T-cell (primary cell): ENCODE measurements at regions not wholly inside any gene's neighbourhood (a gene's known extent, or its start where the extent isn't known, plus 50 kb on each side); places are given as distances from the start of the nearest gene placed in this dataset.

Experiments
- ATAC-seq, 4 experiments: fragments of 200-7000 bp in 3 of 4; fragments of 150-1000 bp in 1 of 4; cut with Tn5 transposase; replicated peaks in 1 of 4; 1 replicate in 3 of 4; 2 replicates in 1 of 4; pipeline ENCODE4 v1.10.0; 2021; ENCODE audit warnings: moderate library complexity in 3 of 4, mild to moderate bottlenecking in 2 of 4, moderate number of reproducible peaks in 1 of 4
- CTCF ChIA-PET, 2 donors: fragments of 300-600 bp; sonication (Branson Sonifier 250); formaldehyde crosslinking; loops; one replicate each; lab custom pipeline; 2022; ENCODE audit warnings: antibody characterized with exemption in 2 of 2; lab: Charles Lee
- POLR2A ChIA-PET, 2 donors: fragments of 300-600 bp; sonication (Branson Sonifier 250); formaldehyde crosslinking; loops; one replicate each; lab custom pipeline; 2022; ENCODE audit warnings: antibody characterized with exemption in 2 of 2; lab: Charles Lee
- DNase-seq, 35 experiments: peaks; one replicate each; pipeline versions ENCODE4 v3.0.0 to v3.0.0-alpha.2; 2013 to 2023
- H3K27ac ChIP-seq: one replicate; pipeline ENCODE4 v1.5.1; 2013; ENCODE audit warnings: low read length
- H3K27me3 ChIP-seq, 2 experiments: replicated peaks in 1 of 2; 1 replicate in 1 of 2; 2 replicates in 1 of 2; pipeline versions ENCODE4 v1.6.1 to v1.7.0; 2013; ENCODE audit warnings: low read length in 1 of 2, mixed read lengths in 1 of 2; ENCODE audit not compliant: control insufficient read depth in 2 of 2, insufficient read depth in 2 of 2; ENCODE audit errors: extremely low read depth in 1 of 2
- H3K36me3 ChIP-seq, 2 donors: 1 replicate in 1 of 2; 2 replicates in 1 of 2; pipeline versions ENCODE4 v1.6.1 to v1.7.0; 2013; ENCODE audit warnings: low read length in 1 of 2; ENCODE audit not compliant: control insufficient read depth in 2 of 2, insufficient read depth in 1 of 2; ENCODE audit errors: extremely low read depth in 1 of 2
- H3K4me1 ChIP-seq, 2 experiments: 1 replicate in 1 of 2; 2 replicates in 1 of 2; pipeline versions ENCODE4 v1.6.1 to v1.7.0; 2013; ENCODE audit warnings: low read length in 2 of 2, mixed read lengths in 1 of 2; ENCODE audit not compliant: insufficient read depth in 2 of 2, control insufficient read depth in 1 of 2; ENCODE audit errors: extremely low read depth in 1 of 2
- H3K4me3 ChIP-seq, 2 donors: 1 replicate in 1 of 2; 2 replicates in 1 of 2; pipeline versions ENCODE4 v1.5.1 to v1.7.0; 2013; ENCODE audit warnings: mild to moderate bottlenecking in 2 of 2, low read length in 1 of 2, moderate library complexity in 1 of 2; ENCODE audit not compliant: control insufficient read depth in 1 of 2; ENCODE audit errors: extremely low read depth in 1 of 2
- H3K9me3 ChIP-seq: 2 replicates; pipeline ENCODE4 v1.7.0; 2013
- H3K27ac Mint-ChIP-seq, 2 donors: one replicate each; pipeline ENCODE4 v1.8.0; 2020 to 2021; ENCODE audit warnings: mild to moderate bottlenecking in 2 of 2, mixed read lengths in 2 of 2
- H3K27me3 Mint-ChIP-seq, 2 donors: one replicate each; pipeline ENCODE4 v1.8.0; 2021 to 2022; ENCODE audit warnings: mixed read lengths in 2 of 2
- H3K36me3 Mint-ChIP-seq: one replicate; pipeline ENCODE4 v1.8.0; 2021; ENCODE audit warnings: mixed read lengths
- H3K4me1 Mint-ChIP-seq, 3 donors: one replicate each; pipeline ENCODE4 v1.8.0; 2020 to 2022; ENCODE audit warnings: mixed read lengths in 3 of 3, mild to moderate bottlenecking in 1 of 3
- H3K4me3 Mint-ChIP-seq, 3 donors: one replicate each; pipeline ENCODE4 v1.8.0; 2020 to 2022; ENCODE audit warnings: mild to moderate bottlenecking in 3 of 3, mixed read lengths in 3 of 3, moderate library complexity in 3 of 3
- H3K9me3 Mint-ChIP-seq, 3 donors: one replicate each; pipeline ENCODE4 v1.8.0; 2020 to 2022; ENCODE audit warnings: mixed read lengths in 3 of 3
- WGBS: methylation state at CpG from one replicate; pipeline ENCODE4 v1.1.5; 2013; ENCODE audit warnings: missing lambda C conversion rate; ENCODE audit not compliant: insufficient coverage; 5-methylcytosine and 5-hydroxymethylcytosine counted together

- Histone ChIP-seq H3K27ac (no peak overlapping the region), H3K4me1 (no peaks in the 10 kb centered on the region), H3K36me3 (no peaks in the 10 kb centered on the region), H3K4me3 (no peak overlapping the region), H3K27me3 (no peaks in the 10 kb centered on the region), H3K9me3 (no peaks in the 10 kb centered on the region)
- ChIA-PET CTCF (no interaction called here), POLR2A (no interaction called here)
- H3K27ac Mint-ChIP-seq = no peak overlapping the region
- H3K4me1 Mint-ChIP-seq = no peaks in the 10 kb centered on the region
- no peaks in the 10 kb centered on the region for H3K36me3 Mint-ChIP-seq
- ATAC-seq (no peak), DNase-seq (no peak)
- WGBS = no CpG with 5 or more reads among the region's 2 CpGs
- no peak overlapping the region for H3K4me3 Mint-ChIP-seq
- no peaks in the 10 kb centered on the region for H3K9me3 Mint-ChIP-seq
- no peaks in the 10 kb centered on the region for H3K27me3 Mint-ChIP-seq
Measured at GRCh38 chrX:147179625-147180024, 365.1 kb upstream of the CXorf51A start.

DNA sequence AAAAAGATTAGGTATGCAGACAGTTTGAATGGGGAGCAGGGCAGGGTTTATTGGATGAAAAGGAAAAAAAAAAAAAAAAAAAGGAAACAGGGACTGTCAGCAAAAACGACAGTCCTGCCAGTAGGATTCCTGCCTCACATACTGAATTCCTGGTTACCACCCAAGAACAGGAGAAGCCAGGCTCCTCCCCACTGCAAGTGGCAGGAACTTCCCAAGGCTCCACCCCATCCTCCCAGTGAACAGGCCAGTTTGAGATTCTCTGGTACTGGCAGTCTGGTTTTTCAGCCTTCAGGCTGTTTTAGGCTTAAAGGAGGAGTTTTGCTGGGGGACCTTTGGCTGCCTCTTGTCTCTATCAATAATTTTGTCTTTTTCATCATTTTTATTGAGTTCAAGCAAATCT lies 360.0 kb upstream of the CXorf51A start:
- peaks cover 0 to 5% (median 3%) of the 10 kb centered on the region in 3 donors for H3K9me3 Mint-ChIP-seq
- ATAC-seq = no peak
- H3K36me3 Mint-ChIP-seq = no peaks in the 10 kb centered on the region
- H3K27me3 Mint-ChIP-seq = no peaks in the 10 kb centered on the region
- no peak overlapping the region for H3K27ac ChIP-seq
- H3K4me1 Mint-ChIP-seq = no peaks in the 10 kb centered on the region
- DNase-seq = no peak
- H3K4me3 ChIP-seq = no peak overlapping the region
- H3K4me3 Mint-ChIP-seq = no peak overlapping the region
- H3K27ac Mint-ChIP-seq = no peak overlapping the region
- no peaks in the 10 kb centered on the region for H3K36me3 ChIP-seq
- H3K4me1 ChIP-seq = no peaks in the 10 kb centered on the region
- WGBS = no CpG with 5 or more reads among the region's 1 CpG
- H3K27me3 ChIP-seq = no peaks in the 10 kb centered on the region
- no peaks in the 10 kb centered on the region for H3K9me3 ChIP-seq
- CTCF ChIA-PET = no interaction called here
- POLR2A ChIA-PET = no interaction called here

DNA sequence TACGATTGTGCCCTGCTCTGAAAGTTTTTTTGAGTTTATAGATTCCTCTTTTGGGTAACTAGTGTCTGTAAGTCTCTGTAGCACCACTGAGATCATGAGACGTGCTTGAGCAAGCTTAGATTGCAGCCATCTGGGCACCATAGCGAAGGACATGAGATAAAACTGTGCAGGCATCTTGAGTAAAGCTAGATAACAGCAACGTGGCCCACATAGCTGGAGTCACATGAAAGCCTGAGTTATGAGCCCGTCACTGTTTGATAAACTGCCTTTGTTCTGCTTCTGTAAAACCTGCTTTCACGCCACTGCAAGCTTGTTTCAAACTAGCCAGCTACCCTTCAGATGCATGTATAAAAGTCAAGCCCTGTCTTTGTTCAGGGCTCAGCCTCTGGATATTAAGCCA lies 359.1 kb upstream of the CXorf51A start:
- ChIA-PET POLR2A (no interaction called here), CTCF (no interaction called here)
- DNase-seq (no peak), ATAC-seq (no peak)
- no peaks in the 10 kb centered on the region for H3K9me3 ChIP-seq
- Mint-ChIP-seq H3K9me3 (peaks cover 0 to 5% (median 3%) of the 10 kb centered on the region in 3 donors), H3K4me1 (no peaks in the 10 kb centered on the region), H3K27ac (no peak overlapping the region), H3K4me3 (no peak overlapping the region), H3K27me3 (no peaks in the 10 kb centered on the region), H3K36me3 (no peaks in the 10 kb centered on the region)
- 65% methylated on average over 3 of the region's 6 CpGs for WGBS
- no peak overlapping the region for H3K4me3 ChIP-seq
- no peaks in the 10 kb centered on the region for H3K36me3 ChIP-seq
- H3K27ac ChIP-seq = no peak overlapping the region
- no peaks in the 10 kb centered on the region for H3K27me3 ChIP-seq
- no peaks in the 10 kb centered on the region for H3K4me1 ChIP-seq

GRCh38 chrX:147170993-147171392 lies 356.4 kb upstream of the CXorf51A start:
- Mint-ChIP-seq H3K9me3 (peaks cover 0 to 5% (median 3%) of the 10 kb centered on the region in 3 donors), H3K4me3 (no peak overlapping the region), H3K36me3 (no peaks in the 10 kb centered on the region), H3K27me3 (no peaks in the 10 kb centered on the region), H3K4me1 (no peaks in the 10 kb centered on the region), H3K27ac (no peak overlapping the region)
- Histone ChIP-seq H3K9me3 (no peaks in the 10 kb centered on the region), H3K27me3 (no peaks in the 10 kb centered on the region), H3K4me1 (no peaks in the 10 kb centered on the region), H3K27ac (no peak overlapping the region), H3K4me3 (no peak overlapping the region), H3K36me3 (no peaks in the 10 kb centered on the region)
- ATAC-seq (no peak), DNase-seq (no peak)
- ChIA-PET CTCF (no interaction called here), POLR2A (no interaction called here)
- WGBS = 100% methylated on average over 1 of the region's 3 CpGs
